ENCODE measurements at regions not wholly inside any gene's neighbourhood (a gene's known extent, or its start where the extent isn't known, plus 50 kb on each side); places are given as distances from the start of the nearest gene placed in this dataset.

GRCh38 chr11:95306801-95307200 is 75.8 kb upstream of the SESN3 start:
- DNase-seq (ENCODE audit: low read depth) = no peak

- DNase-seq (ENCODE audit: low read depth) = no peak
Observed at GRCh38 chr11:95306123-95306522, 75.1 kb upstream of the SESN3 start.

- no peak for DNase-seq (ENCODE audit: low read depth)
Observed at GRCh38 chr11:95305705-95306104, 74.7 kb upstream of the SESN3 start.

- no peak for DNase-seq (ENCODE audit: low read depth)
Observed at GRCh38 chr11:95304777-95305176, 73.8 kb upstream of the SESN3 start.

- no peak for DNase-seq (ENCODE audit: low read depth)
Observed at GRCh38 chr11:95302211-95302610, 71.2 kb upstream of the SESN3 start.

- DNase-seq (ENCODE audit: low read depth) = no peak
Observed at GRCh38 chr11:95301474-95301873, 70.5 kb upstream of the SESN3 start.

GRCh38 chr11:95299078-95299679 is 68.2 kb upstream of the SESN3 start:
- DNase-seq (ENCODE audit: low read depth) = no peak

GRCh38 chr11:95297680-95298452 is 66.9 kb upstream of the SESN3 start:
- no peak for DNase-seq (ENCODE audit: low read depth)

GRCh38 chr11:95296621-95297025 is 65.6 kb upstream of the SESN3 start:
- DNase-seq (ENCODE audit: low read depth) = no peak

GRCh38 chr11:95296165-95296564 is 65.2 kb upstream of the SESN3 start:
- no peak for DNase-seq (ENCODE audit: low read depth)

- DNase-seq (ENCODE audit: low read depth) = no peak
Observed at GRCh38 chr11:95295382-95296149, 64.6 kb upstream of the SESN3 start.

GRCh38 chr11:95294701-95295100 is 63.7 kb upstream of the SESN3 start:
- no peak for DNase-seq (ENCODE audit: low read depth)

- DNase-seq (ENCODE audit: low read depth) = no peak
Observed at GRCh38 chr11:95293116-95293515, 62.1 kb upstream of the SESN3 start.

GRCh38 chr11:95291946-95292345 is 60.9 kb upstream of the SESN3 start:
- DNase-seq (ENCODE audit: low read depth) = no peak

GRCh38 chr11:95289378-95290101 is 58.5 kb upstream of the SESN3 start:
- DNase-seq (ENCODE audit: low read depth) = no peak

- DNase-seq (ENCODE audit: low read depth) = no peak
Observed at GRCh38 chr11:95284057-95285052, 53.4 kb upstream of the SESN3 start.

GRCh38 chr11:95283650-95284049 is 52.6 kb upstream of the SESN3 start:
- no peak for DNase-seq (ENCODE audit: low read depth)

- no peak for DNase-seq (ENCODE audit: low read depth)
Observed at GRCh38 chr11:95283146-95283545, 52.1 kb upstream of the SESN3 start.

GRCh38 chr11:95282291-95282751 is 51.3 kb upstream of the SESN3 start:
- DNase-seq (ENCODE audit: low read depth) = no peak
